ENCODE measurements at regions not wholly inside any gene's neighbourhood (a gene's known extent, or its start where the extent isn't known, plus 50 kb on each side); places are given as distances from the start of the nearest gene placed in this dataset.

DNA sequence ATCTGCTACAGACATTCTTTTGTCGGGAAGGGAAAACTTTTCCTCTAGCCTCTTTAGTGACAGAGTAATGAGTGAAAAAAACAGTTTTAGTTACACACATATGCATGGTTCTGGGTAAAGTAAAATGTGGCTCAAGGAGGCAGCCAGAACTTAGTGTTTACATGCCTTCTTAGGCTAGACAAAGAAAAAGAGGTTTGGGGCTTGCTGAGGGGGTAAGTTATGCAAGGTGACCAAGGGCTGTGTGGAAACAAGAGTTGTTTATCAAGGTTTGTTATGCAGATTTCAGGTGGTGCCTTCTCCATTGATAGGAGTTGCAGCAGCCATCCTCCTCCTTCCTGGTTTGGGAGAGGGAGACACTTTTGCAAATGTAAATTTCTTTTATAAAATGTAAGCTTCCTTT, 66.5 kb upstream of the RAB3GAP2 start:
- no peak for TF ChIP-seq SP1 (IDR thresholded peaks at IDR 0.05)
- TF ChIP-seq ARNT (IDR thresholded peaks at IDR 0.05) = no peak
- no peak for TF ChIP-seq SUZ12 (IDR thresholded peaks at IDR 0.05)
- TF ChIP-seq, protein P1, sequence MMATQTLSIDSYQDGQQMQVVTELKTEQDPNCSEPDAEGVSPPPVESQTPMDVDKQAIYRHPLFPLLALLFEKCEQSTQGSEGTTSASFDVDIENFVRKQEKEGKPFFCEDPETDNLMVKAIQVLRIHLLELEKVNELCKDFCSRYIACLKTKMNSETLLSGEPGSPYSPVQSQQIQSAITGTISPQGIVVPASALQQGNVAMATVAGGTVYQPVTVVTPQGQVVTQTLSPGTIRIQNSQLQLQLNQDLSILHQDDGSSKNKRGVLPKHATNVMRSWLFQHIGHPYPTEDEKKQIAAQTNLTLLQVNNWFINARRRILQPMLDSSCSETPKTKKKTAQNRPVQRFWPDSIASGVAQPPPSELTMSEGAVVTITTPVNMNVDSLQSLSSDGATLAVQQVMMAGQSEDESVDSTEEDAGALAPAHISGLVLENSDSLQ (IDR thresholded peaks at IDR 0.05) = no peak
- no peak for TF ChIP-seq ELF4 (IDR thresholded peaks at IDR 0.05)
- TF ChIP-seq FOXM1 (IDR thresholded peaks at IDR 0.05; ENCODE audit: borderline replicate concordance) = no peak
- no peak for TF ChIP-seq TARDBP (IDR thresholded peaks at IDR 0.05)
- no peak for TF ChIP-seq FOXK2 (IDR thresholded peaks at IDR 0.05)
- TF ChIP-seq NFRKB (IDR thresholded peaks at IDR 0.05) = no peak
- TF ChIP-seq HDGF (IDR thresholded peaks at IDR 0.05; ENCODE audit: borderline replicate concordance) = no peak
